ENCODE measurements at regions not wholly inside any gene's neighbourhood (a gene's known extent, or its start where the extent isn't known, plus 50 kb on each side); places are given as distances from the start of the nearest gene placed in this dataset.
"Not testable (repeated sequence)": the region's sequence is repeated elsewhere in the genome, so short reads cannot be mapped to it uniquely, and the experiment has no call there.

DNA sequence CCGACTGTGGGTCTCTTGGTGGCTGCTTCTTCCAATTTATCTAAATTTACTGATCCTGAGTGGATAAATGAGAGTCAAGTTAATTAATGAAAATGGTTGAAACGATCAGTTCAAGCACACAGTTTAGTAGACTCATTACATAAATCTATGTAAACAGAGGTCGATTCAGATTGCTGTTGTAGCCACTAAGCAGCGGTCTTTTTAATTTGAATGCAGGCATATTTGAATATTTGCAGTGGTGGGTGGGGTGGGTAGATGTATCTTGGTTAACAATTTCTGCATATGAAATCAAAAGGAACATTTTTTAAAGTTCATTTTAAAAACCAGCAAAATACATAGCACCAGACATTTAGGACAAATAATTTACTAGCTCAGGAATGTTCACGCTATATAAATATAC is 325.9 kb downstream of the KLF12 start:
- WGBS, 3 donors: 63 to 87% (median 84%) methylated on average over 5 of the region's 5 CpGs
- no peak overlapping the region for H3K27ac ChIP-seq (ENCODE audit: low read depth, low read length)

DNA sequence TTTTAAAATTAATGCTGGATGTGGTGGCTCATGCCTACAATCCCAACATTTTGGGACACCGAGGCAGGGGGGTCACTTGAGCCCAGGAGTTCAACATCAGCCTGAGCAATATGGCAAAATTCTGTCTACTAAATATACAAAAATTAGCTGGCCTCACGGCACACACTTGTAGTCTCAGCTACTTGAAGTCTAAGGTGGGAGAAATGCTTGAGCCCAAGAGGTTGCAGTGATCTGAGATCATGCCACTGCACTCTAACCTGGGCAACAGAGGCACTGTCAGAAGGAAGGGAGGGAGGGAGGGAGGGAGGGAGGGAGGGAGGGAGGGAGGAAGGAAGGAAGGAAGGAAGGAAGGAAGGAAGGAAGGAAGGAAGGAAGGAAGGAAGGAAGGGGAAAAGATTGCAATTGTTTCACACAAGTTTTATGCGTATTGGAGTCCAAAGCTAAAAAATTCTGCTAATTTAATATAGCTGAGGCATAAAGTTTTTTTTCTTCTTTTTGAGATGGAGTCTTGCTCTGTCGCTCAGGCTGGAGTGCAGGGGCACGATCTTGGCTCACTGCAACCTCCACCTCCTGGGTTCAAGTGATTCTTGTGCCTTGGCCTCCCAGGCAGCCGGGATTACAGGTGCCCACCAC is 328.8 kb downstream of the KLF12 start:
- not testable (repeated sequence) for H3K27ac ChIP-seq (ENCODE audit: low read depth, low read length)

DNA sequence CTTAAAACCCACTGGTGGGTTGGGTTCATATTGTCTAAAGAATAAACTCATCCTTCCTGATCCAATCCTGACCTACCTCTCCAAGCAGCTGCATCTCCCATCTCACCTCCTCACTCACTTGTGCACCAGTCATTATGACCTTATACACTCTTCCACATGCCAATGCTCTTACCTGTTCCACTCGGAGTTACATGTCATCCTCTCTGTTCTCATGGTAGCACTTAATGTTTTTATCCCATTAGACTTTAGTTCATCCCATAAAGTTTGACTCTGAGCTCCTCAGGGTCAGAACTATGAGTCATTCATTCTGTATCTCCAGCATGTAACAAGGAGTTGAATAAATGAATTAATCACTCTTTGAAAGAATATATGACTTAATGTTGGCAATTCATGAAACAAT is 330.2 kb downstream of the KLF12 start:
- WGBS, 3 donors: 66 to 74% (median 69%) methylated on average over 1 of the region's 1 CpG
- no peak overlapping the region for H3K27ac ChIP-seq (ENCODE audit: low read depth, low read length)

More for the DNA sequence above, 328.8 kb downstream of the KLF12 start:
- WGBS, 3 donors: 91 to 98% (median 95%) methylated on average over 6 of the region's 6 CpGs

DNA sequence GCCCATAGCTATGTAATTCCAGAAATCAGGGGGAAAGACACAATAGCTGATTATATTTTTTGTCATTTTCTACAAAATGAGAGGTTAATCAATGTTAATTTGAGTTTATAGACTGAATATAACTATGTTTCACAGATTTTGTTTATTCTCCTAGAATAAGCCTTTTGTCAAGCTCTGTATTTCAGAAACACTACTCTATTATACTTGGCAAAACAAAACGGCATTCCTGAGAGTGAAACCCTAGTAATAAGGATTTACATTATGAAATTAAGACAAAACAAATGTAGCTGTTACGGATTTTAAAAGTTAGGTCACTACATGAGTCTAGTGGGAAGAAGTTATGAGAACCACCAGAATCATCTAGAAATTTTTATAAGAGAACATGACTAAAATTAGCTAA is 334.2 kb downstream of the KLF12 start:
- H3K27ac ChIP-seq (ENCODE audit: low read depth, low read length): no peak overlapping the region
- 65 to 88% (median 85%) methylated on average over 2 of the region's 2 CpGs for WGBS, 3 donors

DNA sequence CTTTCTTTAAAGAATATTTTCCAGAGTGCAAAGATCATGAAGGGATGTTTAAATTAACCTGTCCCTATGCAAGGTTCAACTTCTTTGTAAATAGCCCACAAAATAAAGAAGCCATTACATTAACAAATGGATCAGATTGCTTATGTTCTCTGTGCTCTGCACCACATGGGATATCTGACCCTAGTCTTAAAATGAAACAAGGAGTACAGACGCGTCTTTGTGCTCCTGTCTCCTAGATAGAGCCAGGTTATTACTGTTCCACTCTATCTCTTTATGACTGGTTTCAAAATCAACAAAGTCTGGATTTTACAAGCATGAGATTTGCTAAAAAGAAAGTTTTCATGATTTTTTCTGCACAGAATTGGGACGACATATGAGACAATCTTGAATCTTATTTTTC is 339.4 kb downstream of the KLF12 start:
- 86 to 95% (median 94%) methylated on average over 3 of the region's 3 CpGs for WGBS, 3 donors

DNA sequence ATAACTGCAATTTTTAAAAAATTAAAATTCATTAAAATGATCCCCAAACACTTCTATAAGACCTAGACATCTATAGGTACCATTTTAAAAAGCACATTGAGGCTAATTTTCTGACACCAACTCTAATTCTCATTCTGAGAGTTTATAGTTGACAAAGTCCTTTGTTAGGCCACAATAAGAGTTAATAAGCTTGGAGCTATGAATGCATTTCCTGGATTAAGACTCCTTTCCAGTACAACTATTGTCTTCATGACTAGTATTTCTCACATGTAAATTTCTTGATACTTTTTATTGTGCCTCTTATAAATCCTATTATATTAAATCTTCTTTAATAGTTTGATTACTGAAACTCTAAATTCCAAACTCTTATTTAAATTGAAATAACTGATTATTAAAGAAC is 340.8 kb downstream of the KLF12 start:
- no peak overlapping the region for H3K27ac ChIP-seq (ENCODE audit: low read depth, low read length)

More for the DNA sequence above, 339.4 kb downstream of the KLF12 start:
- H3K27ac ChIP-seq (ENCODE audit: low read depth, low read length): no peak overlapping the region

DNA sequence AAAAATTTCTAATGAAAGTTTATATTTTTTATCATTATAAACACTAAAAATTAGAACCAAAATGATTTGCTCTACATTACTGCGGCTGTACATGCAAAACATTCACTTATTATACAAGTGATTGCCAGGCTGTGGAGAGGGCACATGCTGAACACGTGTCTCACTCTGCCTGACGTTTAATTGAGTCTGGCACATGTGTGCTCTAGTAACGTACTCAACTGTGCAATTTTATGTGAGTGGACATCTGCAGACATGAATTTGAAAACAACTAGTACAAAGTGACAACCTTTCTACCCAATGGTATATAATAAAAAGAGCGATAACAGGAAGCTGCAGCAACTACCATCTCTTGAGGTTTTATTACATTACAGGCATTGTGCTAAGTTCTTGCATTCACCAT is 341.4 kb downstream of the KLF12 start:
- WGBS, 3 donors: 84 to 90% (median 86%) methylated on average over 5 of the region's 5 CpGs

DNA sequence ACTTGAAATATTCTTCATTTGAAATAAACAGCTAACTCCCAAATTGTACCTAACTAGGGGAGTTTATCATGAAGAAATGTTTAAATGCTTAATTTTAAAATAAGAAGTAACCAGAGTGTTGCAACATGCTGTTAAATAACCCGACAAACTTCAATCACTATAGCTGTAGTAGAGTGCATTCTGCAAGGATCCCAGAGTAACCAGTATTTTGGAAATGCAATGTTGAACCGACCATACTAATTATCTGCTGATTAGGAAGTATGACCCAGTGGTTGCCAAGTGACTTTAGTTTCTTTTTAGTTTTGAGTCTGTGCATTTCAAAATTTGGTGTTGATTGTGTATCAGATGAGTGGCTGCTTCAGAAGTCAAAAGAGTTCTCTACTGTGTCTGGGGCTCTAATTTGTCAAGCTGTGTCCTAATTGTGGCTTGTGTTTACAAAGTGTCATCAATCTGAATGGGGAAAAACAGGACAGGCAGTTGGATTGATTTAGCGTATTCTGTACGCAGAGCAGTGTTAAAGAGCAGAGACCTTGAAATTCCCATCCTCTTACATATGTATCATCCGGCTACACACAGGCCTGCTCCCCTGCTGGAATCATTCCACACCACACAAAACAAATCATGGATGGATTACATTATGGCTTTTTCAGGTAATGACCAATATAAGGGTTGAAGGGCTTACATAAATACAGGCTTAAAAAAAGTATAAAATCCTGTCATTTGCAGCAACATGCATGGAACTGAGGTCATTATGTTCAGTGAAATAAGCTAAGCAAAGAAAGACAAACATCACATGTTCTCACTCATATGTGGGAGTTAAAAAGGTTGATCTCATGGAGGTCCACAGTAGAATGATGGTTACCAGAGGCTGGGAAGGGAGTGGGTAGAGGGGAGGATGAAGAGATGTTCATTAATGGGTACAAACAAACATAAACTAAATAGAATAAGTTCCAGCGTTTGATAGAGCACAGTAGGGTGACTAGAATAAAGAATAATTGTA is 351.5 kb downstream of the KLF12 start:
- 62 to 78% (median 69%) methylated on average over 6 of the region's 6 CpGs for WGBS, 3 donors

More for the DNA sequence above, 341.4 kb downstream of the KLF12 start:
- no peak overlapping the region for H3K27ac ChIP-seq (ENCODE audit: low read depth, low read length)

DNA sequence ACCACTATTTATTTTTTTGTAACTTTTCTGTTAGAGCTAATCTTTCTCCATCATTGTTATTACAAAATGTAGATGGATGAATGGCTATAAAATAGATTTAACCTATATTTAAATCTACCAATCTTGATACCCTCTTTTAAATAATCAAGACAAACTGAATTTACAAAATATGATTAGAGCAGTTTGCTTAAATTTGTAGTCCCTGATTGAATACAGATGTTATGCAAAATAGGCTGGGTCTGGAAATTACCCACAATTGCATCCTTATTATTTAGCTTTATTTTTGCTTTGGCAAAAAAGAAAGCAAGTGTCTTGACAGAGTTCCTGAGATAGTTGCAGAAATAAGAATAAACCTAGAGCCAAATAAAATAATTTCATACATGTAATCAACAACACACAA is 352.8 kb downstream of the KLF12 start:
- H3K27ac ChIP-seq (ENCODE audit: low read depth, low read length): no peak overlapping the region

More for the DNA sequence above, 351.5 kb downstream of the KLF12 start:
- H3K27ac ChIP-seq (ENCODE audit: low read depth, low read length): no peak overlapping the region

DNA sequence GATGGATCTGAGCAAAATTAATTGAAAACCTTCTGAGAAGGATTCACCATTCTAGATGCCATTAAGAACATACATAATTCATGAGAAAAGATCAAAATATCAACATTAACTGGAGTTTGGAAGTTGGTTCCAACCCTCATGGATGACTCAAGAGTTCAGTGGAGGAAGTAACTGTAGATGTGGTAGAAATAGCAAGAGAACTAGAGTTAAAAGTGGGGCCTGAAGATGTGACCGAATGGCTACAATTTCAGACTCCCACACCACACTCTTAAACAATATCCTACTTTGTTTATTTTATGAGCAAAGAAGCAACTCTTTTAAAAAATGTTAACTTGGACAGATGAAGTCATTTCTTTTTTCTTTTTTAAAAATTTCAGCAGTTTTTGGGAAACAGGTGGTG is 354.3 kb downstream of the KLF12 start:
- no peak overlapping the region for H3K27ac ChIP-seq (ENCODE audit: low read depth, low read length)
- 91 to 100% (median 93%) methylated on average over 1 of the region's 1 CpG for WGBS, 3 donors

DNA sequence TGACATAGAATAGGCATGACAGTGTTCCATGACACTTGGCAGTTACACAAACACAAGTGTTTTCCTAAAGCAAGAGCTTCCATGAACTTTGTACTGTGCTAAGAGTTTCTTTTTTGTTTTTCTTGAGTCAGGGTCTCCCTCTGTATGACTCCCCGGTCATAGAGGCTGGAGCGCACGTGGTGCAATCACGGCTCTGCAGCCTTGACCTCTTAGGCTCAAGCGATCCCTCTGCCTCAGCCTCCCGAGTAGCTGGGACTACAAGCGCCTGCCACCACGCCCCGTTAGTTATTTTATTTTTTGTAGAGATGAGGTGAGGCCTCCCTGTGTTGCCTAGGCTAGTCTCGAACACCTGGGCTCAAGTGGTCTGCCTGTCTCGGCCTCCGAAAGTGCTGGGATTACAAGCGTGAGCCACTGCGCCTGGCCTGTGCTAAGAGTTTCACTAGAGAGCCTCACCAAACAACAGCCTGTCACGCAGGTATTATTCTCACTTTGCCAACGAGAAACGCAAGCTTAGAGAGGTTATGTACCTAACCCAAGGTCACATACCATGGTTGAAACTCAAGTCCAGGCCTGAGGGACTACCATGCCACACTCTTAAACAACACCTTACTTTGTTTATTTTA is 355.9 kb downstream of the KLF12 start:
- 81 to 96% (median 95%) methylated on average over 17 of the region's 17 CpGs for WGBS, 3 donors

DNA sequence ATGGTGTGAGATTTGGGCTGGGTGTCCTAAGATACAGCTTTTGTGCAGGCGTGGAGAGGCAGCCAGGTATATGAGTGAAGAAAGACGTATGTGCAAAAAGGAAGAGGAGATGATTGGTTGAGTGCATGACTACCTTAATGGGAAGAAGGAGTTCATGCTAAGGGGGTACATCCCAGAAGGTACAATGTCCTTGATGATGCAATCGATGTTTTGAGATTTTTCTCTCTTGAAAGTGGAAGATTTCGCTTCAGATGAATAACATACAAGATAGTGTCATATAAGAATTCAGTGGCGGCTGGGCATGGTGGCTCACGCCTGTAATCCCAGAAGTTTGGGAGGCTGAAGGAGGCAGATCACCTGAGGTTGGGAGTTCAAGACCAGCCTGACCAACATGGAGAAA is 357.1 kb downstream of the KLF12 start:
- 96 to 97% (median 97%) methylated on average over 6 of the region's 6 CpGs for WGBS, 3 donors
- no peak overlapping the region for H3K27ac ChIP-seq (ENCODE audit: low read depth, low read length)

More for the DNA sequence above, 355.9 kb downstream of the KLF12 start:
- no peak overlapping the region for H3K27ac ChIP-seq (ENCODE audit: low read depth, low read length)

DNA sequence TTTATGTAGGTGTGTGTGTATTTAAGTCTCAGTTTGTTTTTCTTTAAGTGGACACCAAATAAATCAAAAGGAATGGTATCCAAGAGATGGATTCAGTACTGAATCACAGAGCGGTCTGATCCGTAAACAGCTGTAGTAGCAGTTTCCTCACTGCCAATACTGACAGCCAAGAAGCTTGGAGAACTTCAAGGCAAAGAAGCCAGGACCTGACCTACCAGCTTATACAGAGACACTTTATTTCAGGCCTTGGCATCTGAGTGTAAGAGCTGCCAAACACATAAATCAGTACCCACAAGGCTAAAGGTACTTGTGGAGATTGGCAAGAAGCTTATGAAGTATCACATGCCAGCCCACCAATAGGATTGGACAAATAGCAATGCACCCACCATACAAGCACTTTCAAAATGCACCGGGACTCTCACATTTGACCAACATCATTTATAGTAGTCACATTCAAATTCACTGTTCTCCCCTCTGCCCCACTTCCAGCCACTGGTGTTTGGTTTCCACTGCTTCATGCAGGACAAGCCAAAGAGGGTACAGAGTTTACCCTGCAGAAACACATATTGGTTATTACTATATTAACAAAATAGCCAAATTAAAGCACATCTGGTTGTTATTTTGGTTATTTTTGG is 357.9 kb downstream of the KLF12 start:
- WGBS, 3 donors: 85 to 89% (median 87%) methylated on average over 3 of the region's 3 CpGs
- H3K27ac ChIP-seq (ENCODE audit: low read depth, low read length): no peak overlapping the region

DNA sequence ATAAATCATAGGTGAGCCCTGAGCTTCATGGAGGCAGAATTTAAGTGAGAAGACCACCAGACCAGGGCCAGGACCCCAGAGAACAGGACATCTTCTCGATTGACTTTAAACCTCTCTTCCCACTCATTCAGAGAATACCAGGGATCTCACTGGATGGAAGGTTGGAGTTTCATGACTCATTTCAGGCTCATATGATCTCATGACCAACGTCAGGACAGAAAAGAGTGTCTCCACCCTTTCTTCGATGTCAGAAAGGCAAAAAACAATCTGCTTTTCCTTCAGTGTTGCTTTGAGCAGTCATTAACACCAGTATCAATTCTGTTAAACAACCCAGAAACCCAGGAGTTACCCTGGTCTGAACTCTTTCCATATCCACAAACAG is 361.0 kb downstream of the KLF12 start:
- 78 to 88% (median 85%) methylated on average over 3 of the region's 3 CpGs for WGBS, 3 donors
- no peak overlapping the region for H3K27ac ChIP-seq (ENCODE audit: low read depth, low read length)

DNA sequence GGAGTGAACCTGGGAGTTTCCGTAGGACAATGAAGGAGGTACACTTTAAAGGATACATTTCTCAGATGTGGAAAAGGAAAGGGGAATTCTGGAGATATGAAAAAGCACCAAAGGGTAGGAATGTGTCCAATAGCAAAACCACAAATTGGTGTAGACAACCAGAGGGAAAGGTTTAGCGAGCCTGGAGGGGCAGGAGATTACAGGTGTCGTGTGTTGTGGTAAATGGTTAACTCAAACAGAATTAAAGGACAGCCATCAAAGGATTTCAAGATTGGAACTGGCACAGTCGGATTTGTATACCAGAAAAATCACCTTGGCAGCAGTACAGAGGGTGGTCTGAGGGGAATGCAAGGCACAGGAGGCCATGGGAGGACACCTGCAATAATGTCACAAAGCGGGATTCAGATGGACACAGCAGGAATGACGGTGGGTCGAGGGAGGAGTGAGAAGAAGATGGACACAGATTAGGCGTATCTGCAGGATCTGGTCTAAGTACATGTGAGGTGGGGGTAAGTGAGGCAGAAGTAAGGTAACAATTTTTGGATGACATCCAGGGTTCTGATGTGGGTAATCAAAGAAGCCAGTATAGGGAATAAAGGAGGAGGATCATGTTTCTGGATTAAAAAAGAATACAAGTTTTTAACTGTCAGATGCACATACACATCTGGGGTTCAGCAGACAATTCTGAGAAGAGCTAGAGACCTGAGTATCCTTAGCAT is 361.6 kb downstream of the KLF12 start:
- WGBS, 3 donors: 69 to 95% (median 84%) methylated on average over 8 of the region's 8 CpGs
- no peak overlapping the region for H3K27ac ChIP-seq (ENCODE audit: low read depth, low read length)

DNA sequence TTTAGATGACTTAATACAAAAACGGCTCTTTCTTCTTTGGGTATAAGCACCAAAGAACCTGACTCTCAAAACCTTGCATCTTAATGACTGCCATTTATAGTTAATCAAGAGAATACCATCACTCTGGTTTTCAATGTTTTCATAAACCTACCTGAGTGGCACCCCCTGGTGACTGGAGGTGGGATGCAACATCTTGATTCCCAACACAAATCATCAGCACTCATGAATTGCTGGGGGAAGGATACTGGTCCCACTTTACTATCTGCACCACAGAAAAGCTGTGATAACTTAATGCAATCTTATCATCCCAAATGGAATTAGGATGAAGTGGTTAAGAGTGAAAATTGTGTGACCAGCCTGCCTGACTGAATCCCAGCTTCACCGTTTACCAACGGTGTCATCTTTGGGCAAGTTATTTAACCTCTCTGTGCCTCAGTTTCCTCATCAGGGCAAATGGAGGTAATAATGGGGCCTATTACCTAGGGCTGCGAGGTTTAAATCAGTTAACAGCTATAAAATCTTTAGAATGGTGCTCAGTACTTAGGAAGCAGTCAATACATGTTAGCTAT is 366.4 kb downstream of the KLF12 start:
- H3K27ac ChIP-seq (ENCODE audit: low read depth, low read length): no peak overlapping the region
- WGBS, 3 donors: 87 to 90% (median 89%) methylated on average over 4 of the region's 4 CpGs

DNA sequence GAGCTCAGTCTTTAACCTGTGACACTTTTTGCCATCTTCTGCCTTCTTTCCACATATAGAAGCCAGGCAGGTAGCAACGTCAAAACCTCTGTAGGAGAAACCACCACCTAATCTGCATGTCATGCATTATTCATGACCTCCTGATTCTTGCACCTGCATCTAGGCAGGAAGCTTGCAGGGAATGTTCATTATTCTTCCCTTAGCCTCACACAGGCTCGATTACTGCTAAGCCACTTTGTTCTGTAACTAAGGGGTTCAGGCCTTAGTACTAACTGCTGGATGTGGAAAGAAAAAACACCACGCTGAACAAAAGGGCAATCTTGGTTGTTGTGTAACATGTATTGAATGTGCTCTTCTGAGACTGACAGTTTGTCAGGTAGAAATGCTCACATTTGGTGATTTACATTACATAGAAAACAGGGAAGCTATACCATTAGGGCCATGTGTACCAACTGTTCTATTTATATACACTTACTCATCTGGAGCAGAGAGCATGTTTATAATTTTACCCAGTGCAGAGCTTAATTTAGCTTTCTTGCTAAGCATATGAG is 366.9 kb downstream of the KLF12 start:
- 52 to 61% (median 55%) methylated on average over 3 of the region's 3 CpGs for WGBS, 3 donors
- H3K27ac ChIP-seq (ENCODE audit: low read depth, low read length): no peak overlapping the region

Data from adipose tissue (tissue), 3 donors.